ENCODE measurements at regions not wholly inside any gene's neighbourhood (a gene's known extent, or its start where the extent isn't known, plus 50 kb on each side); places are given as distances from the start of the nearest gene placed in this dataset.

GRCh38 chr2:101566632-101567228, 91.8 kb upstream of the RFX8 start:
- TF ChIP-seq CTCF (conservative IDR thresholded peaks at IDR 0.05 in 1 of 2, IDR thresholded peaks at IDR 0.05 in 1 of 2; ENCODE audit: low read depth in 1 of 2, low read length in 2 of 2) (no peak), EZH2 (IDR thresholded peaks at IDR 0.05; ENCODE audit: low read length, missing control alignments) (no peak)

Measured in fibroblast of lung (primary cell).